Activated CD8-positive, alpha-beta memory T cell treated with anti-CD3 and anti-CD28 coated beads for 48 hours (primary cell): ENCODE measurements at regions not wholly inside any gene's neighbourhood (a gene's known extent, or its start where the extent isn't known, plus 50 kb on each side); places are given as distances from the start of the nearest gene placed in this dataset.

Experiments
- DNase-seq, 3 experiments: peaks; one replicate each; pipeline ENCODE4 v3.0.0-alpha.2; 2020; ENCODE audit warnings: low read depth in 2 of 3, low spot score in 2 of 3

DNA sequence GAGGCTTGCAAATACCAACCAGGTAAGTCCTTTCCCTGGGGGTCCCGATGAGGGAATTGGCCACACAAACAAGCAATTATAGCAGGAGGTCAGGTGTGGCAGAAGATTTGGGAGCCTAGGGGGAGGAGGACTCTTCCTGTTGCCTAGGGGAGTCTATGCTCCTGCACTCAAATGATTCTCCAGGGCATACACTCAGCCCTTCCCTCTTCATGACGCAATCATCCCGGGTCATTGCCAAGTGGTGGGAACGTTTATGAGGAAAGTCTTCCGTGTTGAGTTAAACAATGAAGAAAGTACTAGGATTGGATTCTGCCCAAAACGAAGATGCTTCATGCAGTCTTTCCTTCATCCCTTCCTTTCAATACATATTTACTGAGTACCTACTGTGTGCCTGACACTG, 186.5 kb upstream of the TSHZ2 start:
- DNase-seq, result no peak

- no peak for DNase-seq
Measured at GRCh38 chr20:52783769-52784168, 188.4 kb upstream of the TSHZ2 start.

GRCh38 chr20:52780462-52780861, 191.7 kb upstream of the TSHZ2 start:
- no peak for DNase-seq

- DNase-seq, result no peak
Measured at GRCh38 chr20:52779125-52779524, 193.0 kb upstream of the TSHZ2 start.

DNA sequence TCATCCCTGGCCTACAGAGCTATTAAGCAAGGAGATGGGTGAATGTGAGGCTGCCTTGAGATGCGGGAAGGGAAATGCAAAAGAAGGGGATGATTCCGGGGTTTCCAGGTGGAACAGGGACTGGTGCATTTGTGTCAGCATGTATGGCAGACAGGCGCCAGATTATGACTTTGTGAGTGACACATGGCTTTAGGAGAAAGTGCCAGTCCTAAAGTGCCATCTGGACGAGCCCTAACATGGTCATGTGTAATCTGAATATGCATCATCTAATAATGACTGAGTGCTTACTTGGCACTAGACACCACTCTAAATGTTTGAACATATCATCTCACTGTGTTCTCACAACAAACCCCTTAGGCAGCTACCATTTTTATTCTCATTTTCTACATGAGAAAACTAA, 195.0 kb upstream of the TSHZ2 start:
- no peak for DNase-seq

- DNase-seq, result no peak
Measured at GRCh38 chr20:52775786-52776185, 196.4 kb upstream of the TSHZ2 start.

- DNase-seq, result no peak
Measured at GRCh38 chr20:52768694-52769093, 203.5 kb upstream of the TSHZ2 start.

DNA sequence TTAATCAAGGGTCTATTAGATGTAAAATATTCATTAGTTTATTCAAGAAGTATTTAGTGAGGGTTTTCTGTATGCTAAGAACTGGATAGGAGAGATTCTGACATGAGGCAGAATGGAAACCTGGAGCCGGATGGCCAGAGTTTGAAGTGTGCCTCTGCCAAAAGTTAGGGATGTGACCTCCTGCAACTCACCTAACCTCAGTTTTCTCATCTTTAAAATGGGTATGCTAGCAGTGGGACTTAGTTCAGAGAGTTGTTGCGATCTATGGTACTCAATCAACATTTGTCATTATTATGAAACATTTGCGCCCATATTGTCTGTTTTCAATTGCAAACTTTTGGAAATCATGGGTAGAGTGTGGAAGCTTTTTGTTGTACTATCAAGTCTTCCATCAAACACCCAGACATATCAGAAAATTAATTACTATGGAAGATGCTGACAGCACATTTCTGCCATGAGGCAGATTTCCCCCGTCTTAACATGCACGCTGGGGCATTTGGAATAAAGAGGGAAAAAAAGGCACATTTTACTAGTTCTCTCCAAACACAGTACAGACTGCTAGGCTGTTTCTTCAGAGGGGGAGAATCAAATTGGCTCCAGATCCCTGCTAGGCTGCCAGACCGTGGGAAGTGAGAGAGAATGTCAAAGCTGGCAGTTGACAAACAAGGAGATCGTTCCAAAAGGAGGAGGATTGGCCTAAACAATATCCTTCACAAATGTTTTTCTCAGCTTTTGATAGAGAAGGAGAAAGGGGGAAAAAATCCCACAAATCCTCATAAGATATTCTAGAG, 205.3 kb upstream of the TSHZ2 start:
- DNase-seq, result no peak

DNA sequence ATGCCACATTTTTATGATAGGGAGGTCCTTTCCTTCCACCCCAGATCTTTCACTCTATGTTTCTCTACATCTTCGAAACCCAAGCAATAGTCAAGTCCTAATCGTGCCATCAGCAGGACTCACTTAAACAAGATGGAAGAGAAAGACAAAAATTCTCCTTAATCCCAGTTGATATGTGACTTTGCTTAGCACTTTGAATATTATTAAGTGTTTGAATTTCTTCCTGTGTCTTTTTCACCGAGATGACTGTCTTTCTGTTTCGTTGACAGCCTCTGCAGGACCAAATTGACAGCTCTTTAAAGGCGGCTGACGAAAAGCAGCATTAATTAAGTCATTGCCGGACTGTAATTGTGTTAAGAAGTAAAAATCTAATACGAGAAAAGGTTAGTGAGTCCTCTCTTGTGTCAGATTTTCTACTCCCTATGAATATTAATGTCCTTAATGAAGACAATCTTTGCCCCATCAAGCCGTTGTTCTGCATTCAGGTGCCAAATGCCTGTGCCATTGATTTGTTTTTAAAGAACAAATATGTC, 208.8 kb upstream of the TSHZ2 start:
- DNase-seq, result no peak

DNA sequence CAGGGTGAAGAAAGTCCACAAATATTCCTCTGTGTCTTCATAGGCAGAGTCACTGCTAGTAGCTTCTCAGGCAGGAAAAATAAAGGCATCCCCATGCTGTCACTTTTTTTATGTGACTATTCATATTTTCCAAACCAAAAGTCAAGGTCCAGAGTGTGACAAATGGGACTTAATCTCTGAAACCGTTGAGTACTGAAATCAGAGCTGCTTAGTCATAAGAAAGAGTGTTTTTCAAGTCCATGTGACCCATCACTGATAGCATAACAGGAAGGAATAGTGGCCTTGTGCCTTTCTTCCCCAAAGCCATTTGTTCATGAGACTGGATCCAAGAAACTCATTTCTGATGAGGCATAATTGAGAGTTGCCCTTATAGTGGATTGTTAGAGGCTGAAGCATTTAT, 210.3 kb upstream of the TSHZ2 start:
- DNase-seq, result no peak

- no peak for DNase-seq
Measured at GRCh38 chr20:52760791-52761190, 211.4 kb upstream of the TSHZ2 start.

DNA sequence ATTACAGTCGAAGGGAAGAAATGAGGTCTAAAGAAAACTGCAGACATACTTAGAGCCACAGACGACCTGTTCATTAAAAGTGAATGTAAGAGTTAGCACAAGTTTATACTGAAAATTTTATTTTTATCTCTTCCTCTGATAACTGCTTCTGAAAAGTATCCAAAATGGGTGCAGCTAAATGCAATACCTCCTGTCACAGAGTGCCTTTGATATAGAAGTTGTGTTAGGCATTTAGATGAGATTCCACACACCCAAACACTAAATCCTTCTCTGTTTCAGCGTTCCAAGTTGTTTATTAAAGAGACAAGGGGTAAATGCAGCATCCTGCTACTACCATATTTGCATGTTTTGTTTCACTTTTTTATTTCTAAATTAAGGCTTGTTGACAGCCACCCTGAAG, 214.7 kb upstream of the TSHZ2 start:
- no peak for DNase-seq

DNA sequence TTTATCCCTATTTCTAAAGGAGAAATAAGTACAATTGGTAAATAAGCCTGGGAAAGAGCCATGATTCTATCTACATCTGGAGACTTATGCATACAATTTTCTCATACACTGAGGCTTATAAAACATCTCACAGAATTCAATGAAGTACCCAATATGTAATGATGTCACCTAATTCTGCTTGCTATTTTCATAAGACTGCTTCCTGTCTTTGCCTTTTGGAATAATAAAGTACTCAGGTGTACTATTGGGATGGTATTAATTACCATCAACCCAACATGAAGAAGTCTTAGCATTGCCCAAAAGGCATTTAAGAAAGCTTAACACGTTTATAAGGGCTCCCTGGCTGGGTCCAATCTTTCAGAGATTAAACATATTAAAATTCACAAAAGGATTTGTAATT, 216.4 kb upstream of the TSHZ2 start:
- no peak for DNase-seq

- DNase-seq, result no peak
Measured at GRCh38 chr20:52754366-52754765, 217.8 kb upstream of the TSHZ2 start.

- no peak for DNase-seq
Measured at GRCh38 chr20:52752023-52752422, 220.1 kb upstream of the TSHZ2 start.

DNA sequence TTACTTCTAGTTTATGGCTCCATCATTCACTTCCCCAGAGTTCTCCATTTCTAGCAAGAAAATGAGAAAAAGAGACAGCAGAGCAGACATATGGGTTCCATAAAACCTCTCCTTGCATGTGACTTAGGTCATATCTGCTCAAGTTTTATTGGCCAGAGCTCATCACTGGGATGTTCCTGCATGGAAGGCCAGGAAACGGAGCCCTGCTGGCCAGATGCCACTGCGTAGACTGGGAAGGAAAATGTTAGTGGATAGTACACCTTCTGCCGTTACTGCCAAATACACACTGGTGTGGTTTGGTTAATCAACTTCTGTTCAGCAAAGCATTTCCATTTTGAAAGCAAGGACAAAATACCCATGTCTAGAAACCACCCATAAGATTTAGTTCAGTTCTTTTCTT, 220.6 kb upstream of the TSHZ2 start:
- DNase-seq, result no peak

- DNase-seq, result no peak
Measured at GRCh38 chr20:52749938-52750337, 222.2 kb upstream of the TSHZ2 start.

DNA sequence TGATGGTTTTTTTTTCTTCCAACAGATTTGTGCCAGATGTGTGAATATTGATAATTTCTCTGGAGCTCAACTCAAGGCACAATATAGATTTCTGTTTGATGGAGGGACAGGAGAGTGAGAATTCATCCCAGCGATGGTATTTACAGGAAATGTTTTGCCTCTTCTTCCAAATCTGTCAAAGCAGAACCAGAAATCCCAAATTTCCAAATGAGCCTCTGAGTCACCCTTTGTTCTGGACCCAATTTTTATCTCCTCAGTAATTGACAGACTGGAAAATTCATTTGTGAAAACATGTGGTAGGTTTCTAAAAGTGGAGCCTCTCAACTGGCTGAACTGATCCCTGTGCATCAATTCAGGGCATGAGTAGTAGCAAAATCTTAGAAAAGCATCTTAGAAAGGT, 223.2 kb upstream of the TSHZ2 start:
- DNase-seq, result no peak

DNA sequence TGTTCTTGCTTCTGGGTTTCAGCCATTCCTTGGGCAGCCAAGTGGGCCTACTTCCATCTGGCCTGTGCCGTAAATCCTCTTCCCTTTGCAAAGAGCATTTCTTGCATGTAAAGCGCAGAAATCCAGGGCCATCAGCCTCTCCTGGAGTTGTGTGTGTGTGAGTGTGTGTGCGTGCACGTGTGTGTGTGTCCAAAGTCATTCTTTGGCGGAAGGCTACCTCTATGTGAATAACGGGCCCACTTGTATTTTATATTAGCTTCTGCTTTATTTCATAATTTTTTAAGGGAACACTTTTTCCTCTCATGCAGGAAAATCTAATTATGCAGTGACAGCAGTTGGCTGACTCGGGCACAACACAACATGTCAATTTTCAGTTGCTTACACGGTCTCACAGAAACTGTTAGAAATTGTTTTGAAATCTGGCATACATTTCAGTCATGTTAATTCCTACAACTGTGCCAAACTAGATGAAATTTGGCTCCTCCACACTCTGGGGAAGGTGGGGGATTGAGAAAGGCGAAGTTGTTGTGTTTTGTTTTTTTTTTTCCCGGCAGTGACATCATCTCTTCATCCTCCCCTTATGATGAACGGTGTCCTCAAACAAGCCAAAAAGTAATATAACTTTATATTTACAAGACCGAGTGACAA, 223.7 kb upstream of the TSHZ2 start:
- DNase-seq, result no peak

- no peak for DNase-seq
Measured at GRCh38 chr20:52747845-52748284, 224.3 kb upstream of the TSHZ2 start.

DNA sequence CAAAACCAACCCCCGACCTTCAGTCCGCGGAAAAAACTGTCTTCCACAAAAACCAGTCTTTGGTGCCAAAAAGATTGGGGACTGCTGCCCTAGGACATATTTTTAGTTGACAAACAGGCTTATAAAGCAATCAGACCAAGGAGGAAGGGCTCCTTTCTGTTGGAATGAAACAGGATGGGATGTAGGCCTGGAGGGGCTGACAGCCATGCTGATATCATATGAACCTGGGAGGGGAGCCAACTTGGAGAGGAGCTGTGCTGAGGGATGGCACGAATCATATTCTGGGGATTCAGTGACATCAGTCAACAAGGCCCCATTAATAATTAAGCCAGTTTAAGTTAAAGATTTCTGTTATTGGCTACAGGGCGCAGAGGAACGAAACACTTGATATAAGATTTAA, 225.4 kb upstream of the TSHZ2 start:
- DNase-seq, result no peak

- DNase-seq, result no peak
Measured at GRCh38 chr20:52746190-52746589, 226.0 kb upstream of the TSHZ2 start.

DNA sequence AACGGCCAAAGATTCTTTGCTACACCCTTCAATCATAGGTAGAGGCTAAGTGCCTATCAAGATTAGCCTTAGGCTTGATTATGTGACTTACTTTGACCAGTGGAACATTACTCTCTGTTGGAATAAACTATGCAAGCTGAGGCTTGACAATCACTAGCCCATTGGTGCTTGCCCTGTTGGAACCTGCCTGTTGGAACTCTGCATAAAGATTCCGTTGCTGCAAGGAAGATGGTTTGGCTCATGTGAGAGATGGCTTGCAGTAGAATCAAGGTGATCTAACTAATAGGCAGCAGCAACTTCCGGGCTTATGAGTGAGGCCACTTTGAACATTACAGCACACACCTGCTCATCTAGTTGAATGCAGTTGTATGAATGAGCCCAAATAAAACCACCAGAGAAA, 227.7 kb upstream of the TSHZ2 start:
- no peak for DNase-seq
